ENCODE measurements at regions not wholly inside any gene's neighbourhood (a gene's known extent, or its start where the extent isn't known, plus 50 kb on each side); places are given as distances from the start of the nearest gene placed in this dataset.

GRCh38 chr21:27795418-27795817, 828.5 kb upstream of the ADAMTS5 start:
- Histone ChIP-seq H3K4me3 (no peak overlapping the region), H3K27me3 (no peaks in the 10 kb centered on the region), H3K4me1 (peaks cover 0 to 5% (median 0%) of the 10 kb centered on the region in 9 donors), H3K27ac (no peak overlapping the region), H3K9me3 (peaks cover 0 to 7% (median 0%) of the 10 kb centered on the region in 11 donors), H3K36me3 (no peaks in the 10 kb centered on the region)
- DNase-seq, result no peak
- 66 to 82% methylated on average over 2 of the region's 2 CpGs for WGBS, 2 donors
- no peak for ATAC-seq
- intact Hi-C loops (cut with DNase I), result loop anchor here in 1 of 10 donors (5.0 kb wide), 1 partner anchor 33 kb away; no protein-coding TSS in a partner anchor
- TF ChIP-seq, protein P1, sequence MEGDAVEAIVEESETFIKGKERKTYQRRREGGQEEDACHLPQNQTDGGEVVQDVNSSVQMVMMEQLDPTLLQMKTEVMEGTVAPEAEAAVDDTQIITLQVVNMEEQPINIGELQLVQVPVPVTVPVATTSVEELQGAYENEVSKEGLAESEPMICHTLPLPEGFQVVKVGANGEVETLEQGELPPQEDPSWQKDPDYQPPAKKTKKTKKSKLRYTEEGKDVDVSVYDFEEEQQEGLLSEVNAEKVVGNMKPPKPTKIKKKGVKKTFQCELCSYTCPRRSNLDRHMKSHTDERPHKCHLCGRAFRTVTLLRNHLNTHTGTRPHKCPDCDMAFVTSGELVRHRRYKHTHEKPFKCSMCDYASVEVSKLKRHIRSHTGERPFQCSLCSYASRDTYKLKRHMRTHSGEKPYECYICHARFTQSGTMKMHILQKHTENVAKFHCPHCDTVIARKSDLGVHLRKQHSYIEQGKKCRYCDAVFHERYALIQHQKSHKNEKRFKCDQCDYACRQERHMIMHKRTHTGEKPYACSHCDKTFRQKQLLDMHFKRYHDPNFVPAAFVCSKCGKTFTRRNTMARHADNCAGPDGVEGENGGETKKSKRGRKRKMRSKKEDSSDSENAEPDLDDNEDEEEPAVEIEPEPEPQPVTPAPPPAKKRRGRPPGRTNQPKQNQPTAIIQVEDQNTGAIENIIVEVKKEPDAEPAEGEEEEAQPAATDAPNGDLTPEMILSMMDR (IDR thresholded peaks at IDR 0.05), result no peak

DNA sequence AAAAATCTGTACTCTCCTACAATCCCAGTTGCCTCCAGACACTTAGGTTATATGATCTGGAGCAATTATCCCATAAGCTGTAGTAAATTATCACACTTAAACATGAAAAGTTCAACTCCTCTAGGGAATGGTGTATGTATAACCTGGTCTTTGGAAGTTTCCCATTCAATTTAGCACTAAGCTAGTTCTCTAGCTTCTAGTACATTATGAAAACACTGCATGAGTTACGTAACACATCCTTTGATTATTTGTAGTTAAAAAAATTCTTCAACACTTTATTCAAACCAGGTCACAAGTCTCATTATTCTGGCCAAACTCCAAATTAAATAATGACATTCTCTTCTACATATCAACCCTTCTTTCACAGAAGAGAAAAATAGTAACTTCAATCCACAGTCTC, 827.0 kb upstream of the ADAMTS5 start:
- H3K36me3 ChIP-seq, result no peaks in the 10 kb centered on the region
- DNase-seq (no peak), ATAC-seq (no peak)
- H3K4me3 ChIP-seq, result no peak overlapping the region
- intact Hi-C loops (cut with DNase I), result no loop called here
- H3K27me3 ChIP-seq, result no peaks in the 10 kb centered on the region
- H3K9me3 ChIP-seq, result peaks cover 0 to 20% (median 0%) of the 10 kb centered on the region in 11 donors
- peaks cover 0 to 5% (median 0%) of the 10 kb centered on the region in 9 donors for H3K4me1 ChIP-seq
- no peak overlapping the region for H3K27ac ChIP-seq
- TF ChIP-seq, protein P1 (IDR thresholded peaks at IDR 0.05), result no peak
- WGBS, 2 donors, result 4 to 31% methylated on average over 1 of the region's 1 CpG

DNA sequence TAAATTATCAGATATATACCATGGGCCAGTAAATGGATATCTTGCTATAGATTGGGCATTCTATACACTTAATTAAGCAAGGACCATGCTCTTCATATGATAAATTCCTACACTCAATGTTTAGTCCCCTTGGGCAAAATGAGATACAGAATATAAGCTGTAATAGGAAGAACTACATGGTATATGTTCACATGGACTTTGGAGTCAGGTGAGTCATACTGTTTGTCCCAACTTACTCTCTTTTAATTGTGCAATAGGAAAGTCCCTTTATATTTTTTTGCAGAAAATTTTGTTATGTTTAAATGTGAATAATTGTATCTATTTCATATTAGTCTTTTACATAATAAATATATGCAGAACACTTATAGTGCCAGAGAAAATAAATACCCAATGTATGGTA, 820.2 kb upstream of the ADAMTS5 start:
- intact Hi-C loops (cut with DNase I), result no loop called here
- H3K4me1 ChIP-seq, result no peaks in the 10 kb centered on the region
- ATAC-seq (no peak), DNase-seq (no peak)
- H3K36me3 ChIP-seq, result no peaks in the 10 kb centered on the region
- H3K27me3 ChIP-seq, result no peaks in the 10 kb centered on the region
- H3K27ac ChIP-seq, result no peak overlapping the region
- TF ChIP-seq, protein P1 (IDR thresholded peaks at IDR 0.05), result no peak
- no peak overlapping the region for H3K4me3 ChIP-seq
- peaks cover 0 to 34% (median 5%) of the 10 kb centered on the region in 11 donors for H3K9me3 ChIP-seq

GRCh38 chr21:27779606-27780005, 812.7 kb upstream of the ADAMTS5 start:
- Histone ChIP-seq H3K27ac (no peak overlapping the region), H3K27me3 (no peaks in the 10 kb centered on the region), H3K36me3 (no peaks in the 10 kb centered on the region), H3K9me3 (peaks cover 0 to 11% (median 5%) of the 10 kb centered on the region in 11 donors), H3K4me1 (peaks cover 0 to 11% (median 0%) of the 10 kb centered on the region in 9 donors), H3K4me3 (no peak overlapping the region)
- intact Hi-C loops (cut with DNase I), result no loop called here
- DNase-seq, result no peak
- 87 to 89% methylated on average over 2 of the region's 2 CpGs for WGBS, 2 donors
- ATAC-seq, result no peak
- TF ChIP-seq, protein P1 (IDR thresholded peaks at IDR 0.05), result no peak

Measured in heart right ventricle (tissue), 16 donors.